DOHH2 (cell line): ENCODE measurements at regions not wholly inside any gene's neighbourhood (a gene's known extent, or its start where the extent isn't known, plus 50 kb on each side); places are given as distances from the start of the nearest gene placed in this dataset.
"Not testable (repeated sequence)": the region's sequence is repeated elsewhere in the genome, so short reads cannot be mapped to it uniquely, and the experiment has no call there.

Experiments
- EZH2phosphoT487 ChIP-seq: fragments of 200-600 bp; sonication (generic); IDR thresholded peaks from 2 replicates; pipeline ENCODE4 v1.6.1; 2017; ENCODE audit warnings: borderline replicate concordance, mild to moderate bottlenecking, antibody characterized with exemption, low read length, moderate library complexity, mixed read lengths
- TF ChIP-seq, protein P1 (sequence below): fragments of 200-600 bp; sonication (generic); IDR thresholded peaks from one replicate; pipeline ENCODE4 v1.5.1; 2014; ENCODE audit warnings: antibody characterized with exemption, mild to moderate bottlenecking, low read depth, low read length; ENCODE audit not compliant: poor library complexity, severe bottlenecking

- TF ChIP-seq, protein P1, sequence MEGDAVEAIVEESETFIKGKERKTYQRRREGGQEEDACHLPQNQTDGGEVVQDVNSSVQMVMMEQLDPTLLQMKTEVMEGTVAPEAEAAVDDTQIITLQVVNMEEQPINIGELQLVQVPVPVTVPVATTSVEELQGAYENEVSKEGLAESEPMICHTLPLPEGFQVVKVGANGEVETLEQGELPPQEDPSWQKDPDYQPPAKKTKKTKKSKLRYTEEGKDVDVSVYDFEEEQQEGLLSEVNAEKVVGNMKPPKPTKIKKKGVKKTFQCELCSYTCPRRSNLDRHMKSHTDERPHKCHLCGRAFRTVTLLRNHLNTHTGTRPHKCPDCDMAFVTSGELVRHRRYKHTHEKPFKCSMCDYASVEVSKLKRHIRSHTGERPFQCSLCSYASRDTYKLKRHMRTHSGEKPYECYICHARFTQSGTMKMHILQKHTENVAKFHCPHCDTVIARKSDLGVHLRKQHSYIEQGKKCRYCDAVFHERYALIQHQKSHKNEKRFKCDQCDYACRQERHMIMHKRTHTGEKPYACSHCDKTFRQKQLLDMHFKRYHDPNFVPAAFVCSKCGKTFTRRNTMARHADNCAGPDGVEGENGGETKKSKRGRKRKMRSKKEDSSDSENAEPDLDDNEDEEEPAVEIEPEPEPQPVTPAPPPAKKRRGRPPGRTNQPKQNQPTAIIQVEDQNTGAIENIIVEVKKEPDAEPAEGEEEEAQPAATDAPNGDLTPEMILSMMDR: not testable (repeated sequence)
- TF ChIP-seq EZH2phosphoT487: not testable (repeated sequence)
Observed at GRCh38 chr7:57650401-57650800, 200.4 kb downstream of the ZNF716 start.
